Liver (tissue), 3 donors: ENCODE measurements at regions not wholly inside any gene's neighbourhood (a gene's known extent, or its start where the extent isn't known, plus 50 kb on each side); places are given as distances from the start of the nearest gene placed in this dataset.

ENCODE experiments used
- ATF3 ChIP-seq: IDR thresholded peaks from 2 replicates; pipeline ENCODE4 v1.6.1; 2016; ENCODE audit warnings: antibody characterized with exemption
- CTCF ChIP-seq: fragments of 150-350 bp; IDR thresholded peaks from 2 replicates; pipeline ENCODE4 v1.5.1; 2017; ENCODE audit warnings: improper control_type of control experiment, low read depth, low read length; ENCODE audit not compliant: missing input control
- EGR1 ChIP-seq, 2 donors: IDR thresholded peaks; 2 replicates each; pipeline ENCODE4 v1.6.1; 2016 to 2018; ENCODE audit warnings: antibody characterized with exemption in 2 of 2, low read depth in 2 of 2
- GABPA ChIP-seq, 2 donors: IDR thresholded peaks in 1 of 2; conservative IDR thresholded peaks in 1 of 2; 2 replicates each; pipeline ENCODE4 v1.6.1; 2016; ENCODE audit warnings: antibody characterized with exemption in 2 of 2, mild to moderate bottlenecking in 1 of 2, moderate library complexity in 1 of 2
- JUND ChIP-seq, 2 donors: IDR thresholded peaks; 2 replicates each; pipeline ENCODE4 v1.6.1; 2016; ENCODE audit warnings: antibody characterized with exemption in 2 of 2
- MAX ChIP-seq: IDR thresholded peaks from 2 replicates; pipeline ENCODE4 v1.6.1; 2016; ENCODE audit warnings: antibody characterized with exemption
- RAD21 ChIP-seq, 2 donors: IDR thresholded peaks; 2 replicates each; pipeline ENCODE4 v1.6.1; 2016; ENCODE audit warnings: antibody characterized with exemption in 2 of 2, mild to moderate bottlenecking in 2 of 2
- REST ChIP-seq: IDR thresholded peaks from 2 replicates; pipeline ENCODE4 v1.6.1; 2016; ENCODE audit warnings: antibody characterized with exemption, mild to moderate bottlenecking
- RXRA ChIP-seq, 2 donors: IDR thresholded peaks; 2 replicates each; pipeline ENCODE4 v1.6.1; 2017 to 2018; ENCODE audit warnings: antibody characterized with exemption in 2 of 2, mild to moderate bottlenecking in 1 of 2
- SP1 ChIP-seq: IDR thresholded peaks from 2 replicates; pipeline ENCODE4 v1.6.1; 2018; ENCODE audit warnings: antibody characterized with exemption, mild to moderate bottlenecking
- TAF1 ChIP-seq: conservative IDR thresholded peaks from 2 replicates; pipeline ENCODE4 v1.6.1; 2016; ENCODE audit warnings: antibody characterized with exemption, mild to moderate bottlenecking
- donor health status: healthy.
- donor health status: healthy.

- TF ChIP-seq JUND (IDR thresholded peaks at IDR 0.05), result no peak
- no peak for TF ChIP-seq CTCF
- TF ChIP-seq REST, result no peak
- no peak for TF ChIP-seq RAD21 (IDR thresholded peaks at IDR 0.05)
- no peak for TF ChIP-seq ATF3
- TF ChIP-seq GABPA (IDR thresholded peaks at IDR 0.05 in 1 of 2, conservative IDR thresholded peaks at IDR 0.05 in 1 of 2), result no peak
- TF ChIP-seq EGR1 (IDR thresholded peaks at IDR 0.05; ENCODE audit: low read depth in 2 of 2), result no peak
- TF ChIP-seq TAF1, result no peak
- no peak for TF ChIP-seq RXRA (IDR thresholded peaks at IDR 0.05)
- no peak for TF ChIP-seq MAX
- TF ChIP-seq SP1, result no peak
Observed at GRCh38 chr2:185384822-185385560, 353.6 kb upstream of the FSIP2 start.
